HEK293 (cell line): ENCODE measurements at regions not wholly inside any gene's neighbourhood (a gene's known extent, or its start where the extent isn't known, plus 50 kb on each side); places are given as distances from the start of the nearest gene placed in this dataset.

ENCODE experiments used
- MZF1 ChIP-seq: fragments of 450-650 bp; formaldehyde crosslinking; IDR thresholded peaks from 2 replicates; pipeline ENCODE4 v1.5.1; 2017; ENCODE audit warnings: missing biosample characterization, missing genetic modification characterization, borderline replicate concordance
- ZNF184 ChIP-seq: fragments of 450-650 bp; IDR thresholded peaks from 2 replicates; pipeline ENCODE4 v1.5.1; 2018; ENCODE audit warnings: missing biosample characterization, mild to moderate bottlenecking, missing genetic modification characterization
- ZNF24 ChIP-seq: fragments of 450-650 bp; formaldehyde crosslinking; IDR thresholded peaks from 2 replicates; pipeline ENCODE4 v1.5.1; 2016; ENCODE audit warnings: missing biosample characterization, missing genetic modification characterization
- ZNF473 ChIP-seq: fragments of 450-650 bp; formaldehyde crosslinking; IDR thresholded peaks from 2 replicates; pipeline ENCODE4 v1.5.1; 2017; ENCODE audit warnings: missing biosample characterization, missing genetic modification characterization
- TF ChIP-seq, protein P1 (sequence below): fragments of 450-650 bp; formaldehyde crosslinking; IDR thresholded peaks from 2 replicates; pipeline ENCODE4 v1.5.1; 2016; ENCODE audit warnings: missing biosample characterization, missing genetic modification characterization
- TF ChIP-seq, protein P2 (sequence below): fragments of 450-650 bp; formaldehyde crosslinking; IDR thresholded peaks from 2 replicates; pipeline ENCODE4 v1.5.1; 2016; ENCODE audit warnings: missing biosample characterization, missing genetic modification characterization
- TF ChIP-seq, protein P3 (sequence below): fragments of 450-650 bp; formaldehyde crosslinking; IDR thresholded peaks from 2 replicates; pipeline ENCODE4 v1.5.1; 2017; ENCODE audit warnings: missing biosample characterization, mild to moderate bottlenecking, missing genetic modification characterization, moderate library complexity

DNA sequence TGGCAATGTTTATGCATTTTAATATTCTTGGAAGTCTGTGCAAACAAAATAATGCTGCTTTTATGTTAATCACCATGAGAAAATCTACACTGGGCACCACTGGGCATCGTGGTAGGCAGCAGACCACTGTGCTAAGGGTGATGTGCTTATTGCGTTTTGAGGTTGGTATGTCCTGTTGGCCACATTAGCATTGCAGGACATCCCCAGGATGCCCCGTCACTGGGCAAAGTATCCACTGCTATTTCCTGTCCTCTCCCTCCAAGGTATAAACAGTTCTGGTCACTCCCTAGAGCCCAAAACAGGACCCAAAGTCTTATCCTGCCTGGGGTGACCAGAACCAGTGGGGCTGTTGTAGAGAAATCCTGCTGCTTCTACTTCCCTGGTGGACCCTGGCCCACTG lies 284.2 kb upstream of the ROPN1 start:
- TF ChIP-seq, protein P1, sequence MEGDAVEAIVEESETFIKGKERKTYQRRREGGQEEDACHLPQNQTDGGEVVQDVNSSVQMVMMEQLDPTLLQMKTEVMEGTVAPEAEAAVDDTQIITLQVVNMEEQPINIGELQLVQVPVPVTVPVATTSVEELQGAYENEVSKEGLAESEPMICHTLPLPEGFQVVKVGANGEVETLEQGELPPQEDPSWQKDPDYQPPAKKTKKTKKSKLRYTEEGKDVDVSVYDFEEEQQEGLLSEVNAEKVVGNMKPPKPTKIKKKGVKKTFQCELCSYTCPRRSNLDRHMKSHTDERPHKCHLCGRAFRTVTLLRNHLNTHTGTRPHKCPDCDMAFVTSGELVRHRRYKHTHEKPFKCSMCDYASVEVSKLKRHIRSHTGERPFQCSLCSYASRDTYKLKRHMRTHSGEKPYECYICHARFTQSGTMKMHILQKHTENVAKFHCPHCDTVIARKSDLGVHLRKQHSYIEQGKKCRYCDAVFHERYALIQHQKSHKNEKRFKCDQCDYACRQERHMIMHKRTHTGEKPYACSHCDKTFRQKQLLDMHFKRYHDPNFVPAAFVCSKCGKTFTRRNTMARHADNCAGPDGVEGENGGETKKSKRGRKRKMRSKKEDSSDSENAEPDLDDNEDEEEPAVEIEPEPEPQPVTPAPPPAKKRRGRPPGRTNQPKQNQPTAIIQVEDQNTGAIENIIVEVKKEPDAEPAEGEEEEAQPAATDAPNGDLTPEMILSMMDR (tag by site-specific recombination): no peak
- no peak for TF ChIP-seq ZNF473 (tag by site-specific recombination)
- TF ChIP-seq ZNF24 (tag by site-specific recombination): no peak
- TF ChIP-seq, protein P2, sequence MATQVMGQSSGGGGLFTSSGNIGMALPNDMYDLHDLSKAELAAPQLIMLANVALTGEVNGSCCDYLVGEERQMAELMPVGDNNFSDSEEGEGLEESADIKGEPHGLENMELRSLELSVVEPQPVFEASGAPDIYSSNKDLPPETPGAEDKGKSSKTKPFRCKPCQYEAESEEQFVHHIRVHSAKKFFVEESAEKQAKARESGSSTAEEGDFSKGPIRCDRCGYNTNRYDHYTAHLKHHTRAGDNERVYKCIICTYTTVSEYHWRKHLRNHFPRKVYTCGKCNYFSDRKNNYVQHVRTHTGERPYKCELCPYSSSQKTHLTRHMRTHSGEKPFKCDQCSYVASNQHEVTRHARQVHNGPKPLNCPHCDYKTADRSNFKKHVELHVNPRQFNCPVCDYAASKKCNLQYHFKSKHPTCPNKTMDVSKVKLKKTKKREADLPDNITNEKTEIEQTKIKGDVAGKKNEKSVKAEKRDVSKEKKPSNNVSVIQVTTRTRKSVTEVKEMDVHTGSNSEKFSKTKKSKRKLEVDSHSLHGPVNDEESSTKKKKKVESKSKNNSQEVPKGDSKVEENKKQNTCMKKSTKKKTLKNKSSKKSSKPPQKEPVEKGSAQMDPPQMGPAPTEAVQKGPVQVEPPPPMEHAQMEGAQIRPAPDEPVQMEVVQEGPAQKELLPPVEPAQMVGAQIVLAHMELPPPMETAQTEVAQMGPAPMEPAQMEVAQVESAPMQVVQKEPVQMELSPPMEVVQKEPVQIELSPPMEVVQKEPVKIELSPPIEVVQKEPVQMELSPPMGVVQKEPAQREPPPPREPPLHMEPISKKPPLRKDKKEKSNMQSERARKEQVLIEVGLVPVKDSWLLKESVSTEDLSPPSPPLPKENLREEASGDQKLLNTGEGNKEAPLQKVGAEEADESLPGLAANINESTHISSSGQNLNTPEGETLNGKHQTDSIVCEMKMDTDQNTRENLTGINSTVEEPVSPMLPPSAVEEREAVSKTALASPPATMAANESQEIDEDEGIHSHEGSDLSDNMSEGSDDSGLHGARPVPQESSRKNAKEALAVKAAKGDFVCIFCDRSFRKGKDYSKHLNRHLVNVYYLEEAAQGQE (tag by site-specific recombination): no peak
- no peak for TF ChIP-seq ZNF184 (tag by site-specific recombination)
- no peak for TF ChIP-seq MZF1
- TF ChIP-seq, protein P3, sequence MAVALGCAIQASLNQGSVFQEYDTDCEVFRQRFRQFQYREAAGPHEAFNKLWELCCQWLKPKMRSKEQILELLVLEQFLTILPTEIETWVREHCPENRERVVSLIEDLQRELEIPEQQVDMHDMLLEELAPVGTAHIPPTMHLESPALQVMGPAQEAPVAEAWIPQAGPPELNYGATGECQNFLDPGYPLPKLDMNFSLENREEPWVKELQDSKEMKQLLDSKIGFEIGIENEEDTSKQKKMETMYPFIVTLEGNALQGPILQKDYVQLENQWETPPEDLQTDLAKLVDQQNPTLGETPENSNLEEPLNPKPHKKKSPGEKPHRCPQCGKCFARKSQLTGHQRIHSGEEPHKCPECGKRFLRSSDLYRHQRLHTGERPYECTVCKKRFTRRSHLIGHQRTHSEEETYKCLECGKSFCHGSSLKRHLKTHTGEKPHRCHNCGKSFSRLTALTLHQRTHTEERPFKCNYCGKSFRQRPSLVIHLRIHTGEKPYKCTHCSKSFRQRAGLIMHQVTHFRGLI (tag by site-specific recombination): no peak
